K562 (cell line): ENCODE measurements at regions not wholly inside any gene's neighbourhood (a gene's known extent, or its start where the extent isn't known, plus 50 kb on each side); places are given as distances from the start of the nearest gene placed in this dataset.

Experiments used
- ATAC-seq: fragments of 200-7000 bp; cut with Tn5 transposase; 3 replicates; pipeline ENCODE4 v1.9.1; 2020; ENCODE audit warnings: moderate library complexity
- BruUV-seq: library from RNA; stranded (reverse); fragments of 400-500 nt; replicated peaks from 2 replicates; lab custom pipeline; 2021; lab: Mats Ljungman, UMichigan
- CTCF ChIA-PET: fragments of 300-600 bp; formaldehyde crosslinking; extraction: SDS; loops from one replicate; lab custom pipeline; 2021; ENCODE audit warnings: low intra/inter-chr PET ratio; lab: Yijun Ruan, JAX
- POLR2A ChIA-PET: fragments of 300-600, 350-650 bp; sonication (Branson Sonifier 250); formaldehyde crosslinking; extraction: SDS; loops from one replicate; lab custom pipeline; 2021; ENCODE audit warnings: antibody characterized with exemption, inconsistent platforms; lab: Yijun Ruan, JAX
- DNase-seq, 4 experiments: peaks; one replicate each; pipeline versions ENCODE4 v3.0.0 to v3.0.0-alpha.2; 2011 to 2018; ENCODE audit warnings: low spot score in 3 of 4, mixed read lengths in 3 of 4; ENCODE audit errors: extremely low read depth in 1 of 4
- FAIRE-seq: peaks from 2 replicates; lab custom pipeline; 2011; peaks lifted over from hg19 to GRCh38; lab: Jason Lieb, UNC
- H2AFZ ChIP-seq: 2 replicates; pipeline ENCODE4 v1.6.0; 2011; ENCODE audit warnings: low read depth, low read length, control low read depth, inconsistent platforms
- H3K27ac ChIP-seq: fragments of 200-600 bp; 3 replicates; pipeline ENCODE4 v1.8.0; 2011; ENCODE audit warnings: low read depth, mild to moderate bottlenecking, control low read depth, inconsistent platforms, low read length, moderate library complexity, mixed read lengths; ENCODE audit errors: extremely low read depth
- H3K27me3 ChIP-seq, 2 experiments: fragments of 300-600 bp in 1 of 2; 2 replicates in 1 of 2; 3 replicates in 1 of 2; pipeline versions ENCODE4 v1.6.0 to v1.8.0; 2011; ENCODE audit warnings: inconsistent platforms in 2 of 2, low read length in 2 of 2, mild to moderate bottlenecking in 1 of 2, mixed read lengths in 1 of 2, moderate library complexity in 1 of 2; ENCODE audit not compliant: control insufficient read depth in 2 of 2, insufficient read depth in 2 of 2
- H3K36me3 ChIP-seq: fragments of 300-600 bp; 3 replicates; pipeline ENCODE4 v1.8.0; 2011; ENCODE audit warnings: mild to moderate bottlenecking, low read length, inconsistent platforms; ENCODE audit not compliant: control insufficient read depth, insufficient read depth
- H3K4me1 ChIP-seq, 2 experiments: fragments of 200-600 bp in 1 of 2; replicated peaks in 1 of 2; 2 replicates in 1 of 2; 3 replicates in 1 of 2; pipeline versions ENCODE4 v1.5.1 to v1.8.0; 2011; ENCODE audit warnings: inconsistent platforms in 2 of 2, low read length in 2 of 2, mild to moderate bottlenecking in 1 of 2, mixed read lengths in 1 of 2, moderate library complexity in 1 of 2; ENCODE audit not compliant: control insufficient read depth in 2 of 2, insufficient read depth in 2 of 2
- H3K4me2 ChIP-seq: 2 replicates; pipeline ENCODE4 v1.6.1; 2011; ENCODE audit warnings: low read length, control low read depth, inconsistent platforms, mixed read lengths; ENCODE audit not compliant: insufficient read depth
- H3K4me3 ChIP-seq: fragments of 200-600 bp; sonication (generic), shearing (Covaris generic); 2 replicates; pipeline ENCODE4 v1.5.1; 2016; ENCODE audit warnings: control low read depth, inconsistent platforms
- H3K79me2 ChIP-seq: fragments of 200-600 bp; 3 replicates; pipeline ENCODE4 v1.8.0; 2011; ENCODE audit warnings: low read length, inconsistent platforms; ENCODE audit not compliant: control insufficient read depth, insufficient read depth
- H3K9ac ChIP-seq, 2 experiments: 2 replicates each; pipeline versions ENCODE4 v1.6.0 to v1.6.1; 2011; ENCODE audit warnings: low read depth in 2 of 2, low read length in 2 of 2, control low read depth in 1 of 2, inconsistent platforms in 1 of 2, mild to moderate bottlenecking in 1 of 2, mixed read lengths in 1 of 2; ENCODE audit not compliant: insufficient read depth in 1 of 2
- H3K9me1 ChIP-seq: one replicate; pipeline ENCODE4 v1.6.0; 2011; ENCODE audit warnings: inconsistent platforms, mild to moderate bottlenecking, low read length, moderate library complexity; ENCODE audit not compliant: control insufficient read depth, insufficient read depth
- H3K9me3 ChIP-seq: replicated peaks from 2 replicates; pipeline ENCODE4 v1.5.1; 2011; ENCODE audit warnings: low read depth, low read length, inconsistent platforms; ENCODE audit not compliant: control insufficient read depth, insufficient read depth
- H4K20me1 ChIP-seq: replicated peaks from 2 replicates; pipeline ENCODE4 v1.6.1; 2011; ENCODE audit warnings: low read length, inconsistent platforms, mixed read lengths; ENCODE audit not compliant: control insufficient read depth, insufficient read depth
- ARHGAP35 ChIP-seq: fragments of 450-650 bp; IDR thresholded peaks from 2 replicates; pipeline ENCODE4 v1.6.1; 2018; ENCODE audit not compliant: partially characterized antibody
- CHCHD3 ChIP-seq: fragments of 250-450 bp; sonication (Bioruptor Pico); IDR thresholded peaks from 2 replicates; pipeline ENCODE4 v2.1.2; 2022; ENCODE audit warnings: mild to moderate bottlenecking
- E2F5 ChIP-seq: sonication (generic); formaldehyde crosslinking; IDR thresholded peaks from 2 replicates; pipeline ENCODE4 v1.8.0; 2022; ENCODE audit warnings: mild to moderate bottlenecking, missing genetic modification reagents
- MAFF ChIP-seq: IDR thresholded peaks from 2 replicates; pipeline ENCODE4 v1.6.1; 2012; ENCODE audit warnings: low read length, improper control_type of control experiment
- NUFIP1 ChIP-seq: fragments of 450-650 bp; IDR thresholded peaks from 2 replicates; pipeline ENCODE4 v1.6.1; 2018; ENCODE audit not compliant: partially characterized antibody
- SRF ChIP-seq, 2 experiments: fragments of 250-450, 450-650 bp in 1 of 2; sonication (Bioruptor Pico) in 1 of 2; sonication (generic) in 1 of 2; formaldehyde crosslinking; IDR thresholded peaks; 2 replicates each; pipeline versions ENCODE4 v1.5.0 to v1.5.1; 2020 to 2022; ENCODE audit warnings: mild to moderate bottlenecking in 1 of 2, missing genetic modification reagents in 1 of 2
- STAG1 ChIP-seq: sonication (generic); formaldehyde crosslinking; IDR thresholded peaks from 2 replicates; pipeline ENCODE4 v1.5.0; 2020; ENCODE audit warnings: missing genetic modification reagents, borderline replicate concordance
- THAP7 ChIP-seq: fragments of 250-450 bp; sonication (Bioruptor Pico); IDR thresholded peaks from 2 replicates; pipeline ENCODE4 v1.5.0; 2021
- ZBED1 ChIP-seq: IDR thresholded peaks from 2 replicates; pipeline ENCODE4 v1.6.1; 2014
- ZNF124 ChIP-seq: sonication (generic); formaldehyde crosslinking; IDR thresholded peaks from 2 replicates; pipeline ENCODE4 v1.8.1; 2022; ENCODE audit warnings: missing genetic modification reagents
- ZNF79 ChIP-seq: fragments of 250-450 bp; sonication (Bioruptor Pico); IDR thresholded peaks from 2 replicates; pipeline ENCODE4 v1.4.0; 2020; ENCODE audit warnings: low read depth, mild to moderate bottlenecking, moderate library complexity
- WGBS: fragments of 100-300 bp; shearing (Covaris generic); methylation state at CpG from one replicate; pipeline ENCODE4 v1.1.6; 2016; ENCODE audit warnings: low coverage, mixed read lengths; ENCODE audit not compliant: insufficient coverage; ENCODE audit errors: missing lambda C conversion rate; 5-methylcytosine and 5-hydroxymethylcytosine counted together
- in situ Hi-C: fragments of 300-500 bp; cut with MboI; formaldehyde crosslinking; loops from 4 replicates; pipeline ENCODE4 v1.15.0; 2018; ENCODE audit warnings: inconsistent platforms, mixed read lengths
- intact Hi-C: fragments of 100-400 bp; cut with micrococcal nuclease; formaldehyde crosslinking; loops from 2 replicates; pipeline ENCODE4 v1.14.2; 2022

GRCh38 chr22:48696371-48696770, 1131.3 kb downstream of the BRD1 start:
- WGBS = 0% methylated on average over 1 of the region's 4 CpGs
- Histone ChIP-seq H3K9ac (no peak overlapping the region), H3K4me1 (no peaks in the 10 kb centered on the region), H3K27me3 (no peaks in the 10 kb centered on the region; a peak in 2 of 5 replicates), H3K36me3 (no peaks in the 10 kb centered on the region), H3K79me2 (no peaks in the 10 kb centered on the region), H4K20me1 (no peaks in the 10 kb centered on the region; the same call in 1 of the 2 replicates), H3K27ac (no peak overlapping the region), H3K9me3 (no peaks in the 10 kb centered on the region), H2AFZ (no peak overlapping the region), H3K4me3 (no peak overlapping the region), H3K4me2 (no peak overlapping the region), H3K9me1 (no peaks in the 10 kb centered on the region)
- CTCF ChIA-PET = no interaction called here
- ATAC-seq = no peak
- no peak for FAIRE-seq
- intact Hi-C loops (no loop called here), in situ Hi-C loops (no loop called here)
- no TSS peak for BruUV-seq
- no peak for DNase-seq
- POLR2A ChIA-PET = interaction anchor here (0.7 kb wide), 1 partner anchor 611 kb away, joined by 3 read pairs; no protein-coding TSS in a partner anchor
- TF ChIP-seq THAP7 (CRISPR knock-in tag) = no peak
- TF ChIP-seq ZNF79 = no peak
- TF ChIP-seq ARHGAP35 = no peak
- no peak for TF ChIP-seq E2F5 (CRISPR knock-in tag)
- no peak for TF ChIP-seq SRF (CRISPR knock-in tag; IDR thresholded peaks at IDR 0.05)
- no peak for TF ChIP-seq ZNF124 (CRISPR knock-in tag)
- TF ChIP-seq CHCHD3 = no peak
- TF ChIP-seq NUFIP1 = no peak
- TF ChIP-seq MAFF = no peak
- TF ChIP-seq STAG1 (CRISPR knock-in tag) = no peak
- TF ChIP-seq ZBED1 = no peak
